ENCODE measurements at regions not wholly inside any gene's neighbourhood (a gene's known extent, or its start where the extent isn't known, plus 50 kb on each side); places are given as distances from the start of the nearest gene placed in this dataset.
"Not testable (repeated sequence)": the region's sequence is repeated elsewhere in the genome, so short reads cannot be mapped to it uniquely, and the experiment has no call there.

DNA sequence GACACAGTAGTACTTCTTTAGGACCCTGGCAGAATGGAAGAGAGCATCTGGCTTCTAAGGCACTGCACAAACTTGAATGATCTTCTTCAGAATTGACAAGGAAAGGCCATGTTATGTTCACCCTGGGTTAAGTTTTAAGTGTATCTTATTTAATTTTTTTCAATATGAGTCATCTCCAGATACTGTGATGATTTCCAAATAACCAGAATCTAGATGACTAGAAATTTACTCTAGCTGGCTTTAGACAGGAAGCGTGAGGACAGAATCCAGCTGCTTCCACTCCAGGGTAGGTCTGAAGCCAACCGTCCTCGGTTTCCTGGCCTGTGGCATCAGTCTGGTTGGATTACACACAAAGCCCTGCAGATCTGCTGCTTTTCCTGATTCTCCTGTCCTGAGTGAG, 370.5 kb downstream of the BCL2L11 start:
- not testable (repeated sequence) for H3K9me3 Mint-ChIP-seq; H3K36me3 ChIP-seq; H3K4me3 Mint-ChIP-seq; H3K4me1 ChIP-seq; H3K27me3 ChIP-seq; H3K79me2 ChIP-seq (ENCODE audit: low read depth); H3K4me3 ChIP-seq; H3K36me3 Mint-ChIP-seq; DNase-seq (ENCODE audit: low spot score); H3K9ac ChIP-seq; H3K27ac Mint-ChIP-seq; H3K4me2 ChIP-seq; H3K9me3 ChIP-seq (ENCODE audit: low read depth); H3K4me1 Mint-ChIP-seq; H3F3A ChIP-seq (ENCODE audit: low read depth); H3K27me3 Mint-ChIP-seq (ENCODE audit: insufficient read depth, low read depth); H2AFZ ChIP-seq (replicated peaks); H3K27ac ChIP-seq; H4K20me1 ChIP-seq (ENCODE audit: low read depth)

GRCh38 chr2:111491614-111492013, 370.9 kb downstream of the BCL2L11 start:
- H3K4me2 ChIP-seq; H3K27ac ChIP-seq; H3K79me2 ChIP-seq (ENCODE audit: low read depth); H3F3A ChIP-seq (ENCODE audit: low read depth); H3K27me3 Mint-ChIP-seq (ENCODE audit: insufficient read depth, low read depth); H4K20me1 ChIP-seq (ENCODE audit: low read depth); H2AFZ ChIP-seq (replicated peaks); H3K27ac Mint-ChIP-seq; H3K36me3 ChIP-seq; H3K36me3 Mint-ChIP-seq; H3K4me1 ChIP-seq; H3K27me3 ChIP-seq; DNase-seq (ENCODE audit: low spot score); H3K4me1 Mint-ChIP-seq; H3K9me3 Mint-ChIP-seq; H3K9me3 ChIP-seq (ENCODE audit: low read depth); H3K4me3 Mint-ChIP-seq; H3K9ac ChIP-seq; H3K4me3 ChIP-seq: not testable (repeated sequence)

DNA sequence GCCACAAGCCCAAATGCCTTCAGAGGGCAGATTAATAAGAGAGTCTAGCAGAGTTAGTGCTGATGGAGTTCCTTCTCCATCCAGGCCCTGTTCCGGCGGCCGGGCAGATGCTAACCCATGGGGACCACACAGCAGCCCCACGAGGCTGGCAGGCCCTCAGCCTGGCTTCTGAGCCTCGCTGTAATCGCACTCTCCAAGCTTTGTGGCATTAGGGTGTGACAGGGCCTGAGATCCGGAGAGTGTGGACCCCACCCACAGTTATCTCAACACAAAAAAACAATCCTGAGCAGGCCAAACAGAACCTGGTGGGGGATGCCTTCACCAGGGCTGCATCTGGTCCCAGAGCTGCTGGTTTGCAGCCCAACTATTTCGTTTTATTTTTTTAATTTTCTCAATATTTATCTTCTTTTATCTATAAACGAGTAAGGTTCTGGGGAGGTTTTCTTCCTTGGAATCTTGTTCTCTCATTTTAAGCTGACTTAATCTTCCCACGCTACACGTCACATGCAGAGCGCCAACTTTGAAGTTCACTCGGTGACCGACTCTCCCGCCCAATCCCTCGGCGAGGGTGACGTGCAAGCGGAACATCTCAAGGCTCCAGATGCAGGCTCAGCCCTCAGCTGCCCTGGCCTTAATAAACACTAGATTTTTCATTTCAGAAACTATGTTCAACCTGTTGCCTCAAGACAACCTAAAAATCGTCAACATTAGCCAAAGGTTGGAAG, 372.4 kb downstream of the BCL2L11 start:
- not testable (repeated sequence) for H3K27ac Mint-ChIP-seq; H3K4me2 ChIP-seq; H3K27ac ChIP-seq; H4K20me1 ChIP-seq (ENCODE audit: low read depth); H3K36me3 Mint-ChIP-seq; H3K27me3 Mint-ChIP-seq (ENCODE audit: insufficient read depth, low read depth); H2AFZ ChIP-seq (replicated peaks); H3K9ac ChIP-seq; H3K4me1 Mint-ChIP-seq; H3K4me3 Mint-ChIP-seq; H3K79me2 ChIP-seq (ENCODE audit: low read depth); H3K27me3 ChIP-seq; H3F3A ChIP-seq (ENCODE audit: low read depth); H3K4me1 ChIP-seq; DNase-seq (ENCODE audit: low spot score); H3K9me3 Mint-ChIP-seq; H3K9me3 ChIP-seq (ENCODE audit: low read depth); H3K36me3 ChIP-seq; H3K4me3 ChIP-seq

- not testable (repeated sequence) for H3K27ac Mint-ChIP-seq; H3K4me3 ChIP-seq; H3K9me3 ChIP-seq (ENCODE audit: low read depth); H3K9me3 Mint-ChIP-seq; H3F3A ChIP-seq (ENCODE audit: low read depth); DNase-seq (ENCODE audit: low spot score); H3K9ac ChIP-seq; H2AFZ ChIP-seq (replicated peaks); H3K4me2 ChIP-seq; H3K27me3 ChIP-seq; H3K27ac ChIP-seq; H3K36me3 ChIP-seq; H3K27me3 Mint-ChIP-seq (ENCODE audit: insufficient read depth, low read depth); H3K4me1 Mint-ChIP-seq; H3K4me3 Mint-ChIP-seq; H3K36me3 Mint-ChIP-seq; H3K79me2 ChIP-seq (ENCODE audit: low read depth); H3K4me1 ChIP-seq; H4K20me1 ChIP-seq (ENCODE audit: low read depth)
Measured at GRCh38 chr2:111493720-111494078, 373.0 kb downstream of the BCL2L11 start.

DNA sequence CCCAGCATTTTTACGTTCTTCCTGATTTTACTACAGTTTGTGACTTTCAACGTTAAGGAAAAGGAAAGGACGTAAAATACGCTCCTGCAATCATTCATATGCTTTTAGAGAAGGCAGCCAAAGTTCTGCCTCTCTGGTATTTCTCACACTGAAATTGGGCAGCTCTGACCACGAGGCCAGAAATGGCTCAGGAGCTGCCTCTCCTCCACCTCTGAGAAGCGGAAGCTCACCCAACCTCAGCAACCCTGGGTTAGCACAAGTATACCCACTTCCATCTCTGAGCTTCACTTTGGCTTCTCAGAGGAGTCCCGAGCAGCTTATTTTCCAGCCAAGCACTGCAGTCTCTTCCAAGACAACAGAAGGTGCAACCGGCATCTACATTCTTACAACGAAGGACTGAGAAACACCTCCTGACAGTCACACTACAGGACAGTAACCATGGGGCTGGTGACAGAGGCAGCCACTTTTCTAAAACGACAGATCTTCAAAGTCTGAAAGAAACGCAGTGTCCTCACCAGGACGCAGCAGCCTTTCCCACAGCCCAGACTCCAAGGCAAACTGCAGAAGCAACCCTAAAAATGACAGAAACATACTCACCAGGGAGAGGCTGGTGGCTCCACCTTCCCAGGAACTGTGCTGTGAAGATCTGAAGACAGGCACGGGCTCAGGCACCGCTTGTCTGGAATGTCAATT, 373.7 kb downstream of the BCL2L11 start:
- not testable (repeated sequence) for H3K36me3 Mint-ChIP-seq; H3K27ac ChIP-seq; DNase-seq (ENCODE audit: low spot score); H3K9me3 Mint-ChIP-seq; H3K27ac Mint-ChIP-seq; H3K4me3 Mint-ChIP-seq; H3K27me3 Mint-ChIP-seq (ENCODE audit: insufficient read depth, low read depth); H3K9me3 ChIP-seq (ENCODE audit: low read depth); H3K36me3 ChIP-seq; H2AFZ ChIP-seq (replicated peaks); H3F3A ChIP-seq (ENCODE audit: low read depth); H3K4me1 ChIP-seq; H3K4me1 Mint-ChIP-seq; H3K79me2 ChIP-seq (ENCODE audit: low read depth); H4K20me1 ChIP-seq (ENCODE audit: low read depth); H3K4me3 ChIP-seq; H3K4me2 ChIP-seq; H3K9ac ChIP-seq; H3K27me3 ChIP-seq

- not testable (repeated sequence) for H3K36me3 Mint-ChIP-seq; H3K4me3 ChIP-seq; H3K27me3 ChIP-seq; H2AFZ ChIP-seq (replicated peaks); H3K9ac ChIP-seq; H3K4me3 Mint-ChIP-seq; H3K4me2 ChIP-seq; H3F3A ChIP-seq (ENCODE audit: low read depth); H3K27me3 Mint-ChIP-seq (ENCODE audit: insufficient read depth, low read depth); H3K9me3 ChIP-seq (ENCODE audit: low read depth); H3K9me3 Mint-ChIP-seq; H3K27ac ChIP-seq; H4K20me1 ChIP-seq (ENCODE audit: low read depth); H3K79me2 ChIP-seq (ENCODE audit: low read depth); DNase-seq (ENCODE audit: low spot score); H3K27ac Mint-ChIP-seq; H3K4me1 ChIP-seq; H3K4me1 Mint-ChIP-seq; H3K36me3 ChIP-seq
Measured at GRCh38 chr2:111494981-111495315, 374.2 kb downstream of the BCL2L11 start.

- H3K4me1 ChIP-seq; H3K79me2 ChIP-seq (ENCODE audit: low read depth); H3K9ac ChIP-seq; H3K4me3 Mint-ChIP-seq; H3K27me3 Mint-ChIP-seq (ENCODE audit: insufficient read depth, low read depth); H3F3A ChIP-seq (ENCODE audit: low read depth); H3K4me2 ChIP-seq; DNase-seq (ENCODE audit: low spot score); H3K9me3 ChIP-seq (ENCODE audit: low read depth); H3K36me3 ChIP-seq; H3K4me3 ChIP-seq; H3K27ac Mint-ChIP-seq; H2AFZ ChIP-seq (replicated peaks); H3K9me3 Mint-ChIP-seq; H3K36me3 Mint-ChIP-seq; H4K20me1 ChIP-seq (ENCODE audit: low read depth); H3K27me3 ChIP-seq; H3K27ac ChIP-seq; H3K4me1 Mint-ChIP-seq: not testable (repeated sequence)
Measured at GRCh38 chr2:111495636-111496035, 374.9 kb downstream of the BCL2L11 start.

DNA sequence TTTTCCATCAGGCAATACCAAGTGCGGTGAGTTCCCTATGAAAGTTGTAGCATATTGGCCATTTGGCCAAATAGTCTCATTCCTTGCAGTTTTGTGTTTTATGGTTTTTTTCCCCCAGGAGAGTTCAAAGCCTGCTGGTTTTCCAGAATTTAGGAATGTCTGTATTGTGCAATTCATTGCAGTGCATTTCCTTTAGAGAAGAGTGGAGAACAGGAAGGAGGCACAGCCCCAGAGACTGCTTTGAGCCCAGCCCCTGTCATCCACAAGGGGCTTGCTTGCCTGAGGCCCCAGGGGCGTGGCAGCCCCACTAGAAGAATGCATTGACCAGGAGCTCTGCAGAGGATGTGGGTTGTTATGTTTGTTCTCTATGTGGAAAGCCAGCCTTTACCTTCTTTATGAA, 375.5 kb downstream of the BCL2L11 start:
- H3K27ac ChIP-seq; H3K79me2 ChIP-seq (ENCODE audit: low read depth); H4K20me1 ChIP-seq (ENCODE audit: low read depth); H3K9me3 ChIP-seq (ENCODE audit: low read depth); H3K4me2 ChIP-seq; H3K9me3 Mint-ChIP-seq; H3K36me3 Mint-ChIP-seq; H3F3A ChIP-seq (ENCODE audit: low read depth); H2AFZ ChIP-seq (replicated peaks); H3K27ac Mint-ChIP-seq; H3K9ac ChIP-seq; H3K27me3 ChIP-seq; H3K4me1 ChIP-seq; H3K36me3 ChIP-seq; H3K27me3 Mint-ChIP-seq (ENCODE audit: insufficient read depth, low read depth); H3K4me3 Mint-ChIP-seq; DNase-seq (ENCODE audit: low spot score); H3K4me3 ChIP-seq; H3K4me1 Mint-ChIP-seq: not testable (repeated sequence)

Data from neural progenitor cell (in vitro differentiated cells).